HG02970 (cell line): ENCODE measurements at regions not wholly inside any gene's neighbourhood (a gene's known extent, or its start where the extent isn't known, plus 50 kb on each side); places are given as distances from the start of the nearest gene placed in this dataset.
"Not testable (repeated sequence)": the region's sequence is repeated elsewhere in the genome, so short reads cannot be mapped to it uniquely, and the experiment has no call there.

Experiments used
- ATAC-seq: cut with Tn5 transposase; IDR thresholded peaks from one replicate; pipeline ENCODE4 v1.9.1; 2021; ENCODE audit warnings: mild to moderate bottlenecking, moderate library complexity, moderate number of reproducible peaks; ENCODE audit not compliant: unreplicated experiment, low FRiP score

DNA sequence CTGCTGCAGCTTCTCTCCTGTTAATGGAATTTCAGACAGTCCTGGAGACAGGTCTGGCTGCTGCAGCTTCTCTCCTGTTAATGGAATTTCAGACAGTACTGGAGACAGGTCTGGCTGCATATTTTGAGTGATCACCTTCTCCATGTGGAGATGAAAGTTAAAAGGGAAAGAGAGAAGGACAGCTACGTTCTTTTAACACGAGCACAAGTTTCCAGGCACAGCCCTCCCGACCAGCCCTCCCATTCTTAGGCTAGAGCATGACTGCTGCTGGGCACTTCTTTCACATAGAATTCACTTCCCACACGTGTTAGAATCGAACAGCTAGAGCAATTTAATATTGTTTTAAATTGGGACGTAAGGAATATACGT is 133.3 kb upstream of the DMRT1 start:
- ATAC-seq, result no peak

DNA sequence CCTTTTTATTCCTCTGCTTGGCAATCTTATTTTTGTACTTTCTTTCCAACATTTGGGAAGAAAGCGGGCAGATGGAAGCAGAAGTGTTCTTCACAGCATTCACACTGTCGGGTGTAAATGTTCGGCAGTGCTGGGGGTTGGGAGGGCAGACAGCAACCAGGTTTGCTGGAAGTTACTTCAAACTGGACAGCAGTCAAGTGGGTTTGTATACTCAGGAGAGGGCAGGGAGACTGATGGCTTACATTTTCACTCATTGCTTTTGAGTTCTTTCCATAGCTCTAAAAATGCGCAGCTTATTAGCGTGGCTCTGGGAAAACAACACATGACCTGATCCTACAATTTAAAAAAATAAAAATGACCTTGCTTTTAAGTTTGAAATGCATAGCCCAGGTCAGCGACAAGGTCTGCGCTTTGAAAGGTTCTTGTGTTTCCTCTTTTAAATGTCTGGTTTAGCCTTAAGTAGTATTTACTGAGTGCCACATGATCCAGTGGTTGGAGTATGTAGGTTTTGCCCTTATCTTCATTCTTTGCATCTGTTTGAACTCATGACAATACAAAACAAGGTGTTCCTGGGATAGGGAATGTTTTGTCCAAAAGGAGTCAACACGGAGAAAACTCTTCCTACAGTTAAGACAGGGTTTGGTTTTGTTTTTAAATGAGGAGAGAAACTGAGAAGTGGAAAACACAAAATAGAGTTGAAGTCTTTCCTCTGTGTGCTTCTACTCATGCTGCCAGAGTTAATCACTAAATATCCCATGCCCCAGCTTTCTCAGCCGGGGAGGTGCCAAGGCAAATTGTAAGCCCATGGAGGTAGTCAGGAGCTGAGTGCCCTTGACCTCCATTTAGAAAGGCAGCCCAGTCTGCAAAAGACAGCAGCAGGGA is 132.7 kb upstream of the DMRT1 start:
- no peak for ATAC-seq

DNA sequence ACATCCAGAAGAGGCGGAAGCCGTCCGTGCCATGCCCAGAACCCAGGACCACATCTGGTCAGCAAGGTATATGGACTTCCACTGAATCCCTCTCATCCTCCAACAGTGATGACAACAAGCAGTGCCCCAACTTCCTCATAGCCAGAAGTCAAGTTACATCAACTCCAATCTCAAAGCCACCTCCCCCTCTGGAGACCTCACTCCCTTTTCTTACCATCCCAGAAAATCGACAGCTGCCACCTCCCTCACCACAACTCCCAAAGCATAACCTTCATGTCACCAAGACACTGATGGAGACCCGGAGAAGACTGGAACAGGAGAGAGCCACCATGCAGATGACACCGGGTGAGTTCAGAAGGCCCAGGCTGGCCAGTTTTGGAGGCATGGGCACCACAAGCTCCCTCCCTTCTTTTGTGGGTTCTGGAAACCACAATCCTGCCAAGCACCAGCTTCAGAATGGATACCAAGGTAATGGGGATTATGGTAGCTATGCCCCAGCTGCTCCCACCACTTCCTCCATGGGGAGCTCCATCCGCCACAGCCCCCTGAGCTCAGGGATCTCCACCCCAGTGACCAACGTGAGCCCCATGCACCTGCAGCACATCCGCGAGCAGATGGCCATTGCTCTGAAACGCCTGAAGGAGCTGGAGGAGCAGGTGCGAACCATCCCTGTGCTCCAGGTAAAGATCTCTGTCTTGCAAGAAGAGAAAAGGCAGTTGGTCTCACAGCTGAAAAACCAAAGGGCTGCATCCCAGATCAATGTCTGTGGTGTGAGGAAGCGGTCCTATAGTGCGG is 130.3 kb upstream of the DMRT1 start:
- no peak for ATAC-seq

- ATAC-seq, result no peak
These were observed 129.5 kb upstream of the DMRT1 start for GRCh38 chr9:711761-712553.

DNA sequence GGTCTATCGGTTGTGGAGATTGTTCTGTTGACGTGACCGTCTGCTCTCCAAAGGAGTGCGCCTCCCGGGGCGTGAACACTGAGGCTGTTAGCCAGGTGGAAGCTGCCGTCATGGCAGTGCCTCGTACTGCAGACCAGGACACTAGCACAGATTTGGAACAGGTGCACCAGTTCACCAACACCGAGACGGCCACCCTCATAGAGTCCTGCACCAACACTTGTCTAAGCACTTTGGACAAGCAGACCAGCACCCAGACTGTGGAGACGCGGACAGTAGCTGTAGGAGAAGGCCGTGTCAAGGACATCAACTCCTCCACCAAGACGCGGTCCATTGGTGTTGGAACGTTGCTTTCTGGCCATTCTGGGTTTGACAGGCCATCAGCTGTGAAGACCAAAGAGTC is 128.9 kb upstream of the DMRT1 start:
- no peak for ATAC-seq

GRCh38 chr9:713091-713490 is 128.4 kb upstream of the DMRT1 start:
- no peak for ATAC-seq

DNA sequence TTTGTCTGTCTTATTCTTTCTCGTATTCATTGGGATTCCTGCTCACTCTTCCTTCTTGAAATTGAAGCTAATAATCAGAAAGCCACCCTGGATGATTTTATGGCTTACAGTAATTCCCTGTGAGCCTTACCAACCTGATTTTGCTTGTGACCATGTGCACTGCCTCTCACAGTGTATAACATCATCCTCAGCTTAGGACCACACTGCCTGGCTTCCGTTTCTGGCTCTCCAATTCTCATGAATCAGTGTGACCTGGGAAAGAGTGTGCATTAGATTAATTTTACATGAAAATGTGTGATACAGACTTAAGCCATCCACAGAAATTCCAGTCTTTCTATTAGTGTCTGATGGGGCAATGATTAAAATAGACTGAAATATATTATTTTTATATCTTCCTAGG is 126.8 kb upstream of the DMRT1 start:
- ATAC-seq, result no peak

DNA sequence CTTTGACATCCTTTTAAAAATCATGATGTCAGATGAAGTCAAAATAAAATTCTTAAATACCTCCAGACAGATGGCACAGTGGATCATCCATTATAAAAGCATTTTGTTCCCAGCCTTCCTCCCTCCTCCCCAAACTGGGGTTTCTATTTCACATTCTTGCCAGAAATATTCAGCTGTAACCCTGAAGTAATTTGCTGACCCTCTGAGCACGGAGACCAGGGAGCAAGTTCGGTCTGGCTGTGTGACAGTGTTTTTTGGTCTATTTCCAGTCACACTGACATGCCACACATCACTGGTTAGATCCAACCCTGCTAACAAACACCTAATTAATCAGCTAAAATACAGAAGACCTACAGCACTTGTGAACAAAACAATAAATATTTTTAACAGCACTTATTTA is 126.2 kb upstream of the DMRT1 start:
- no peak for ATAC-seq

DNA sequence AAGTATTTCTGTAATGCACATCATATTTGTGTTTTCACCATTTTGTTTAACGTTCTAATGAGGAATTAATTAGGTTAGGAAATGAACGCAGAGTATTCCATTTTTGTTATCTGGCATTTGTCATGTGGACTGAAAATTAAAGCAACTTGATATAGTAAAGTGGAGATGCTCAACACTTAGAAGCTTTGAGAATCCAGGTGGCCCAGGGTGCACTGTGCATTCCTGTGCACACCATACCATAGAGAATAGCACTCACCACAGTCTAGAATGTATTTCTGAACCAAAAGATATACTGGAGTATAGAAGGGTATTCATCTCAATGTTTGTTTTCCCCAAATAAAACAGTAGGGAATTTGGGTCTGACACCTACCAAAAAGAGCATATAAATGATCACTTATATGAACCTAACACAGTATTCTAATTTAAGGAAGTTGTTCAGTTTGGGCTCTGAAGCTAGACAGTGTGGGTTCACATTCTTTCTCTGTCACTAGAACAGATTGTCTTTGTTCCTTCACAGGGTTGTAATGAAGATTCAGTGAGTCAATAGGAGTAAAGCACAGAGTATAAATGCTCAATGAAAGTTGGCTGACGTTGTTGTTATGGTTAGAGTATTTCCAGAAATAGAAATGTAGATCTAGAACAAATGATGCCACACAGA is 125.6 kb upstream of the DMRT1 start:
- ATAC-seq, result no peak

GRCh38 chr9:717722-718121 is 123.8 kb upstream of the DMRT1 start:
- ATAC-seq, result no peak

- no peak for ATAC-seq
These were observed 121.1 kb upstream of the DMRT1 start for GRCh38 chr9:720239-720881.

- no peak for ATAC-seq
These were observed 119.0 kb upstream of the DMRT1 start for GRCh38 chr9:722388-722980.

GRCh38 chr9:724461-724860 is 117.0 kb upstream of the DMRT1 start:
- not testable (repeated sequence) for ATAC-seq

GRCh38 chr9:726005-726404 is 115.5 kb upstream of the DMRT1 start:
- ATAC-seq, result no peak

- no peak for ATAC-seq
These were observed 113.7 kb upstream of the DMRT1 start for GRCh38 chr9:727767-728166.

- no peak for ATAC-seq
These were observed 113.0 kb upstream of the DMRT1 start for GRCh38 chr9:728535-728934.

DNA sequence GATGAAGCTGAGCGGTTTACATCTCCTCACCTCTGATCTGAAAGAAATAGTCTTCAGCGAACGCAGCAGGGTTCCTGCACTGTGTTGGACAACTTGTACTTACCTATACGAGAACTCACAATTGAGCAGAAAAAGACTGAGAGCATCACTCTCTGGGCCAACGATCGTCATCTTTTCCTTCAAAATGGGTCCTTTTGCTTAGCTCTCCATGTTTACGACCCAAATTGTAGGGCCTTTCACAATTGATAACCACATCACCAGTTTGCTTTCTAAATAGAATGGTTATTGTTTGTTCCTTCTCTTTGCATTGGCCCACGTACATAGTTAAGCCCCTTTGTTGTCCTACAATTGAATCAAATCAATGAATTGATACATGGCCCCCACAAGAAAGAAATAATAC is 110.0 kb upstream of the DMRT1 start:
- no peak for ATAC-seq

DNA sequence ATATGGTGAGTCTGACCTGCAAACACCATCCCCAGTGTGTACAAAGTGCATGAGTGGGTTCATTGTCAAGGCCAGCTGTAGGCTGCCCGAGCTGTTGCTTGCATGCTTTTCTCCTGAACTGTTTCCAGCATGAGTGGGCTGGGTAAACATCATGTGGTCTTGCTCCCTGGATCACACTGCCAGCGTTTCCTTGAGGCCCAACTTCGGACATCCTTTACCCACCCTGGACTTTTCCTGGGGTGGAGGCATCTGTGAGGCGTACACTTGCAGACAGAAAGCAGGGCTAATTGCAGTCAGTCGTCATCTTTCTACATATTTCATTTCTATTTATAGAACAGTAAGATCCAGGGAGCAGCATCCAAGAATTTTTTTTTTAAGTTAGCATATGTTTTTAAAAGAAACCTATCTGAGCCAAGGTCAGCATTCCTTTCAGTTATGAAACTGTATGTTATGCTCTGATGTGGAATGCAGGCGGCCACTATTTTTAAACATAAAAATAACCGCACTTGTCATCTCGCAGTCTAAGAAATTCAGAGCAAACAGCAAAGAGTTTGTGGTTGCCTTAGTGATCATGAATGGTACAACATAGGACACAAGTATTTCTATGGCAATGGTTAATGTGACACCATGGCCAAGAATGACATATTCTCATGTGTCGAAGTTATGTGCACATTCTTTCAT is 106.5 kb upstream of the DMRT1 start:
- no peak for ATAC-seq
